ENCODE measurements at regions not wholly inside any gene's neighbourhood (a gene's known extent, or its start where the extent isn't known, plus 50 kb on each side); places are given as distances from the start of the nearest gene placed in this dataset.
"Not testable (repeated sequence)": the region's sequence is repeated elsewhere in the genome, so short reads cannot be mapped to it uniquely, and the experiment has no call there.

GRCh38 chr18:78448591-78448990 lies 531.0 kb upstream of the SALL3 start:
- no peak for DNase-seq (ENCODE audit: low read depth in 2 of 2)

GRCh38 chr18:78454221-78454620 lies 525.4 kb upstream of the SALL3 start:
- DNase-seq (ENCODE audit: low read depth in 2 of 2), result no peak

GRCh38 chr18:78455386-78455785 lies 524.2 kb upstream of the SALL3 start:
- no peak for DNase-seq (ENCODE audit: low read depth in 2 of 2)

GRCh38 chr18:78457011-78457410 lies 522.6 kb upstream of the SALL3 start:
- DNase-seq (ENCODE audit: low read depth in 2 of 2), result no peak

- DNase-seq (ENCODE audit: low read depth in 2 of 2), result no peak
These were observed 521.9 kb upstream of the SALL3 start for GRCh38 chr18:78457731-78458130.

- no peak for DNase-seq (ENCODE audit: low read depth in 2 of 2)
These were observed 521.3 kb upstream of the SALL3 start for GRCh38 chr18:78458356-78458755.

- DNase-seq (ENCODE audit: low read depth in 2 of 2), result no peak
These were observed 520.0 kb upstream of the SALL3 start for GRCh38 chr18:78459668-78460067.

- DNase-seq (ENCODE audit: low read depth in 2 of 2), result no peak
These were observed 519.1 kb upstream of the SALL3 start for GRCh38 chr18:78460558-78460957.

GRCh38 chr18:78473563-78473962 lies 506.1 kb upstream of the SALL3 start:
- DNase-seq (ENCODE audit: low read depth in 2 of 2), result no peak

- DNase-seq (ENCODE audit: low read depth in 2 of 2), result no peak
These were observed 501.8 kb upstream of the SALL3 start for GRCh38 chr18:78477840-78478239.

- no peak for DNase-seq (ENCODE audit: low read depth in 2 of 2)
These were observed 500.2 kb upstream of the SALL3 start for GRCh38 chr18:78479443-78479842.

- DNase-seq (ENCODE audit: low read depth in 2 of 2), result no peak
These were observed 499.2 kb upstream of the SALL3 start for GRCh38 chr18:78480262-78481054.

- no peak for DNase-seq (ENCODE audit: low read depth in 2 of 2)
These were observed 497.2 kb upstream of the SALL3 start for GRCh38 chr18:78482378-78482777.

- no peak for DNase-seq (ENCODE audit: low read depth in 2 of 2)
These were observed 492.0 kb upstream of the SALL3 start for GRCh38 chr18:78487649-78488048.

GRCh38 chr18:78492064-78492812 lies 487.4 kb upstream of the SALL3 start:
- no peak for DNase-seq (ENCODE audit: low read depth in 2 of 2)

GRCh38 chr18:78492813-78493371 lies 486.7 kb upstream of the SALL3 start:
- no peak for DNase-seq (ENCODE audit: low read depth in 2 of 2)

- DNase-seq (ENCODE audit: low read depth in 2 of 2), result not testable (repeated sequence)
These were observed 486.1 kb upstream of the SALL3 start for GRCh38 chr18:78493490-78493889.

- no peak for DNase-seq (ENCODE audit: low read depth in 2 of 2)
These were observed 485.2 kb upstream of the SALL3 start for GRCh38 chr18:78494204-78495085.

- no peak for DNase-seq (ENCODE audit: low read depth in 2 of 2)
These were observed 484.1 kb upstream of the SALL3 start for GRCh38 chr18:78495550-78495949.

- DNase-seq (ENCODE audit: low read depth in 2 of 2), result no peak
These were observed 483.5 kb upstream of the SALL3 start for GRCh38 chr18:78496079-78496478.

GRCh38 chr18:78497641-78498040 lies 482.0 kb upstream of the SALL3 start:
- no peak for DNase-seq (ENCODE audit: low read depth in 2 of 2)

- DNase-seq (ENCODE audit: low read depth in 2 of 2), result no peak
These were observed 480.0 kb upstream of the SALL3 start for GRCh38 chr18:78499586-78499985.
